HepG2 (cell line): ENCODE measurements at regions not wholly inside any gene's neighbourhood (a gene's known extent, or its start where the extent isn't known, plus 50 kb on each side); places are given as distances from the start of the nearest gene placed in this dataset.

ENCODE experiments used
- ATAC-seq: fragments of 200-7000 bp; cut with Tn5 transposase; 3 replicates; pipeline ENCODE4 v1.9.1; 2020; ENCODE audit warnings: mild to moderate bottlenecking, moderate library complexity
- BruUV-seq: library from RNA; stranded (reverse); fragments of 400-500 nt; replicated peaks from 2 replicates; lab custom pipeline; 2021; lab: Mats Ljungman, UMichigan
- CTCF ChIA-PET: fragments of 300-600 bp; formaldehyde crosslinking; extraction: SDS; loops from one replicate; lab custom pipeline; 2021; ENCODE audit warnings: low total read pairs, inconsistent platforms, low intra/inter-chr PET ratio; lab: Yijun Ruan, JAX
- POLR2A ChIA-PET: fragments of 350-600 bp; sonication (Branson Sonifier 250); formaldehyde crosslinking; loops from one replicate; lab custom pipeline; 2020; ENCODE audit warnings: antibody characterized with exemption, inconsistent platforms; lab: Yijun Ruan, JAX
- DNase-seq: peaks from one replicate; pipeline ENCODE4 v3.0.0-alpha.2; 2015; ENCODE audit warnings: low spot score
- FAIRE-seq: peaks from 3 replicates; lab custom pipeline; 2011; peaks lifted over from hg19 to GRCh38; lab: Jason Lieb, UNC
- H2AFZ ChIP-seq: one replicate; pipeline ENCODE4 v1.6.1; 2011; ENCODE audit warnings: low read length, inconsistent platforms
- H3K27ac ChIP-seq: fragments of 300-600 bp; 3 replicates; pipeline ENCODE4 v1.8.0; 2011; ENCODE audit warnings: mixed run types, mild to moderate bottlenecking, mixed read lengths, low read length, inconsistent platforms; ENCODE audit not compliant: insufficient read depth; ENCODE audit errors: extremely low read length
- H3K27me3 ChIP-seq, 2 experiments: fragments of 200-600 bp in 1 of 2; 2 replicates in 1 of 2; 3 replicates in 1 of 2; pipeline versions ENCODE4 v1.6.0 to v1.8.0; 2011; ENCODE audit warnings: low read length in 2 of 2, mild to moderate bottlenecking in 2 of 2, moderate library complexity in 2 of 2, inconsistent platforms in 1 of 2; ENCODE audit not compliant: insufficient read depth in 2 of 2, control insufficient read depth in 1 of 2
- H3K36me3 ChIP-seq, 2 experiments: fragments of 200-600 bp in 1 of 2; replicated peaks in 1 of 2; 2 replicates in 1 of 2; 3 replicates in 1 of 2; pipeline versions ENCODE4 v1.5.1 to v1.8.0; 2011; ENCODE audit warnings: low read length in 2 of 2, inconsistent platforms in 1 of 2; ENCODE audit not compliant: insufficient read depth in 2 of 2, control insufficient read depth in 1 of 2
- H3K4me1 ChIP-seq: 2 replicates; pipeline ENCODE4 v1.5.1; 2012; ENCODE audit warnings: low read length, inconsistent platforms; ENCODE audit not compliant: insufficient read depth
- H3K4me2 ChIP-seq: 2 replicates; pipeline ENCODE4 v1.6.0; 2011; ENCODE audit warnings: low read depth, low read length, inconsistent platforms
- H3K4me3 ChIP-seq, 3 experiments: fragments of 200-600 bp in 1 of 3; sonication (generic), shearing (Covaris generic) in 1 of 3; replicated peaks in 1 of 3; 2 replicates each; pipeline ENCODE4 v1.5.1; 2011 to 2016; ENCODE audit warnings: low read length in 3 of 3, inconsistent platforms in 2 of 3, low read depth in 2 of 3, mild to moderate bottlenecking in 2 of 3, control low read depth in 1 of 3, mixed read lengths in 1 of 3; ENCODE audit not compliant: insufficient read depth in 1 of 3
- H3K79me2 ChIP-seq: one replicate; pipeline ENCODE4 v1.6.1; 2011; ENCODE audit warnings: low read length, inconsistent platforms; ENCODE audit not compliant: insufficient read depth
- H3K9ac ChIP-seq: 2 replicates; pipeline ENCODE4 v1.6.0; 2011; ENCODE audit warnings: mild to moderate bottlenecking, low read depth, low read length, inconsistent platforms; ENCODE audit not compliant: insufficient read depth
- H3K9me3 ChIP-seq: 2 replicates; pipeline ENCODE4 v1.5.1; 2012; ENCODE audit warnings: mild to moderate bottlenecking, low read length
- H4K20me1 ChIP-seq: 2 replicates; pipeline ENCODE4 v1.6.0; 2011; ENCODE audit warnings: inconsistent platforms, mild to moderate bottlenecking, low read length, moderate library complexity; ENCODE audit not compliant: insufficient read depth
- CBX1 ChIP-seq: IDR thresholded peaks from one replicate; pipeline ENCODE4 v1.6.1; 2016; ENCODE audit warnings: antibody characterized with exemption, low read depth
- HMG20B ChIP-seq: conservative IDR thresholded peaks from 2 replicates; pipeline ENCODE4 v1.6.1; 2016; ENCODE audit warnings: missing genetic modification reagents, missing compliant biosample characterization
- PHF8 ChIP-seq: sonication (generic); formaldehyde crosslinking; IDR thresholded peaks from 2 replicates; pipeline ENCODE4 v1.5.0; 2020; ENCODE audit warnings: missing genetic modification reagents
- TCF7 ChIP-seq: sonication (generic); IDR thresholded peaks from 2 replicates; pipeline ENCODE4 v1.6.1; 2016; ENCODE audit warnings: antibody characterized with exemption, low read depth
- TMF1 ChIP-seq: sonication (generic); formaldehyde crosslinking; IDR thresholded peaks from 2 replicates; pipeline ENCODE4 v1.8.1; 2022; ENCODE audit warnings: low read depth, missing genetic modification reagents
- WGBS: methylation state at CpG from one replicate; pipeline ENCODE4 v1.1.6; 2017; ENCODE audit warnings: low lambda C conversion rate; 5-methylcytosine and 5-hydroxymethylcytosine counted together
- in situ Hi-C: cut with HindIII; loops from 2 replicates; pipeline ENCODE4 v1.10.0; 2017; ENCODE audit warnings: low pct_unique_long_range_greater_than_20kb; ENCODE audit not compliant: extremely low pct_ligation_motif_present
- intact Hi-C: fragments of 100-400 bp; cut with micrococcal nuclease; formaldehyde crosslinking; loops from one replicate; pipeline ENCODE4 v1.10.0; 2022; ENCODE audit not compliant: unreplicated experiment

GRCh38 chr3:106403371-106404145 is 534.7 kb upstream of the CBLB start:
- in situ Hi-C loops (no loop called here), intact Hi-C loops (no loop called here)
- H3K4me1 ChIP-seq = no peaks in the 10 kb centered on the region
- ATAC-seq (no peak), FAIRE-seq (no peak), DNase-seq (no peak)
- TF ChIP-seq TMF1 (CRISPR knock-in tag) (no peak), CBX1 (no peak), HMG20B (CRISPR knock-in tag) (no peak)
- 5% methylated on average over 7 of the region's 7 CpGs for WGBS
- H4K20me1 ChIP-seq = no peaks in the 10 kb centered on the region
- H3K9me3 ChIP-seq = no peaks in the 10 kb centered on the region
- BruUV-seq = no TSS peak
- H3K36me3 ChIP-seq = no peaks in the 10 kb centered on the region
- no peak overlapping the region for H3K4me2 ChIP-seq
- no peak overlapping the region for H3K4me3 ChIP-seq
- H3K27ac ChIP-seq = no peak overlapping the region
- CTCF ChIA-PET = no interaction called here
- no peaks in the 10 kb centered on the region; a peak in 1 of 5 replicates for H3K27me3 ChIP-seq
- POLR2A ChIA-PET = no interaction called here
- H2AFZ ChIP-seq = no peak overlapping the region
- H3K9ac ChIP-seq = no peak overlapping the region
- no peaks in the 10 kb centered on the region for H3K79me2 ChIP-seq

GRCh38 chr3:106413683-106414082 is 544.9 kb upstream of the CBLB start:
- no peak for DNase-seq
- Histone ChIP-seq H4K20me1 (no peaks in the 10 kb centered on the region), H3K4me1 (no peaks in the 10 kb centered on the region), H3K27me3 (no peaks in the 10 kb centered on the region; a peak in 1 of 5 replicates), H3K36me3 (no peaks in the 10 kb centered on the region), H3K4me2 (no peak overlapping the region), H3K27ac (no peak overlapping the region), H3K9me3 (no peaks in the 10 kb centered on the region), H3K9ac (no peak overlapping the region), H2AFZ (no peak overlapping the region), H3K4me3 (no peak overlapping the region), H3K79me2 (no peaks in the 10 kb centered on the region)
- no peak for TF ChIP-seq PHF8 (CRISPR knock-in tag)
- TF ChIP-seq TCF7 = no peak
- no peak for ATAC-seq
- in situ Hi-C loops = no loop called here
- ChIA-PET POLR2A (no interaction called here), CTCF (no interaction called here)
- intact Hi-C loops = no loop called here
- FAIRE-seq = no peak
- WGBS = 57% methylated on average over 2 of the region's 2 CpGs
- no TSS peak for BruUV-seq
